GM21786 (cell line): ENCODE measurements at regions not wholly inside any gene's neighbourhood (a gene's known extent, or its start where the extent isn't known, plus 50 kb on each side); places are given as distances from the start of the nearest gene placed in this dataset.

ENCODE experiments used
- ATAC-seq: cut with Tn5 transposase; IDR thresholded peaks from one replicate; pipeline ENCODE4 v1.9.1; 2021; ENCODE audit not compliant: unreplicated experiment

- ATAC-seq, result no peak
Measured at GRCh38 chr5:57695179-57695578, 212.6 kb upstream of the ACTBL2 start.

GRCh38 chr5:57693488-57694305 is 211.1 kb upstream of the ACTBL2 start:
- no peak for ATAC-seq

- ATAC-seq, result peak; percentile 79
Measured at GRCh38 chr5:57692582-57693487, 210.2 kb upstream of the ACTBL2 start.

GRCh38 chr5:57690724-57691123 is 208.1 kb upstream of the ACTBL2 start:
- no peak for ATAC-seq

GRCh38 chr5:57687596-57687995 is 205.0 kb upstream of the ACTBL2 start:
- ATAC-seq, result no peak

GRCh38 chr5:57685516-57686255 is 203.1 kb upstream of the ACTBL2 start:
- ATAC-seq, result no peak

GRCh38 chr5:57684299-57684702 is 201.7 kb upstream of the ACTBL2 start:
- no peak for ATAC-seq

- no peak for ATAC-seq
Measured at GRCh38 chr5:57683036-57683630, 200.5 kb upstream of the ACTBL2 start.

GRCh38 chr5:57681942-57682341 is 199.3 kb upstream of the ACTBL2 start:
- no peak for ATAC-seq

GRCh38 chr5:57680686-57681085 is 198.1 kb upstream of the ACTBL2 start:
- no peak for ATAC-seq

GRCh38 chr5:57677235-57677634 is 194.6 kb upstream of the ACTBL2 start:
- no peak for ATAC-seq

- ATAC-seq, result no peak
Measured at GRCh38 chr5:57676222-57677098, 193.8 kb upstream of the ACTBL2 start.

- ATAC-seq, result no peak
Measured at GRCh38 chr5:57675236-57675635, 192.6 kb upstream of the ACTBL2 start.

GRCh38 chr5:57671371-57671770 is 188.8 kb upstream of the ACTBL2 start:
- no peak for ATAC-seq

GRCh38 chr5:57666582-57666981 is 184.0 kb upstream of the ACTBL2 start:
- ATAC-seq, result no peak

GRCh38 chr5:57665146-57665936 is 182.7 kb upstream of the ACTBL2 start:
- ATAC-seq, result no peak

GRCh38 chr5:57664700-57665099 is 182.1 kb upstream of the ACTBL2 start:
- ATAC-seq, result no peak

- ATAC-seq, result no peak
Measured at GRCh38 chr5:57663466-57663865, 180.9 kb upstream of the ACTBL2 start.

GRCh38 chr5:57662991-57663390 is 180.4 kb upstream of the ACTBL2 start:
- ATAC-seq, result no peak
